ENCODE measurements at regions not wholly inside any gene's neighbourhood (a gene's known extent, or its start where the extent isn't known, plus 50 kb on each side); places are given as distances from the start of the nearest gene placed in this dataset.

DNA sequence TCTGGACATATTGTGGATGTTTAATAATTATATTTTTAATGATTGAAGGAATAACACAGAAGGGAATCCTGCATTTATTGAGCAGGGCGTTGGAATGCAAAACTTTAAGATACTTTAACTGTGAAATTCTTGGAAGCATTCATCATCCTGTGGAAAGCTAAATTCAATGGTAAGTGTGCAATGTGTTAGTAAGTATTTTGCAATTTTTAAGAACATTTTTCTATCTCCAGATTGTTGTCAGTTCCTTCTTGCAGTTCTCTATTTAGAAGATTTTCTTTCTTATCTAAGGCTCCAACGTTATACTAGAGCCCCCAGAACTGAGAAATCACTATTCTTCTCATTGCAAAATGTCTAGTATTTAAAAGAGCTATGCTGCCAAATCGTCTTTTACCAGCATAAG lies 132.2 kb upstream of the TSC22D2 start:
- intact Hi-C loops (cut with micrococcal nuclease; ENCODE audit: unreplicated experiment) = loop anchor here (5.0 kb wide), 1 partner anchor 34 kb away; no protein-coding TSS in a partner anchor
- Histone ChIP-seq H3K4me1 (peaks cover 42% of the 10 kb centered on the region), H3K27me3 (replicated peaks; ENCODE audit: control insufficient read depth, insufficient read depth, low read length) (no peaks in the 10 kb centered on the region), H3K9me3 (no peaks in the 10 kb centered on the region), H3K4me3 (ENCODE audit: low read depth, low read length) (no peak overlapping the region), H3K36me3 (ENCODE audit: control insufficient read depth, insufficient read depth, low read length) (no peaks in the 10 kb centered on the region)
- ChIA-PET POLR2A (no interaction called here), CTCF (no interaction called here)
- no peak overlapping the region for H3K4me3 Mint-ChIP-seq (ENCODE audit: unreplicated experiment)
- no peak for DNase-seq
- H3K4me1 Mint-ChIP-seq (ENCODE audit: low read depth, unreplicated experiment) = peaks cover 4% of the 10 kb centered on the region
- H3K36me3 Mint-ChIP-seq (ENCODE audit: insufficient read depth, unreplicated experiment) = no peaks in the 10 kb centered on the region
- H3K9me3 Mint-ChIP-seq (ENCODE audit: unreplicated experiment) = no peaks in the 10 kb centered on the region
- H3K27ac Mint-ChIP-seq (ENCODE audit: unreplicated experiment) = no peak overlapping the region
- TF ChIP-seq, protein P1, sequence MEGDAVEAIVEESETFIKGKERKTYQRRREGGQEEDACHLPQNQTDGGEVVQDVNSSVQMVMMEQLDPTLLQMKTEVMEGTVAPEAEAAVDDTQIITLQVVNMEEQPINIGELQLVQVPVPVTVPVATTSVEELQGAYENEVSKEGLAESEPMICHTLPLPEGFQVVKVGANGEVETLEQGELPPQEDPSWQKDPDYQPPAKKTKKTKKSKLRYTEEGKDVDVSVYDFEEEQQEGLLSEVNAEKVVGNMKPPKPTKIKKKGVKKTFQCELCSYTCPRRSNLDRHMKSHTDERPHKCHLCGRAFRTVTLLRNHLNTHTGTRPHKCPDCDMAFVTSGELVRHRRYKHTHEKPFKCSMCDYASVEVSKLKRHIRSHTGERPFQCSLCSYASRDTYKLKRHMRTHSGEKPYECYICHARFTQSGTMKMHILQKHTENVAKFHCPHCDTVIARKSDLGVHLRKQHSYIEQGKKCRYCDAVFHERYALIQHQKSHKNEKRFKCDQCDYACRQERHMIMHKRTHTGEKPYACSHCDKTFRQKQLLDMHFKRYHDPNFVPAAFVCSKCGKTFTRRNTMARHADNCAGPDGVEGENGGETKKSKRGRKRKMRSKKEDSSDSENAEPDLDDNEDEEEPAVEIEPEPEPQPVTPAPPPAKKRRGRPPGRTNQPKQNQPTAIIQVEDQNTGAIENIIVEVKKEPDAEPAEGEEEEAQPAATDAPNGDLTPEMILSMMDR (IDR thresholded peaks at IDR 0.05; ENCODE audit: insufficient read depth in 1 of 2, low read depth in 1 of 2, low read length in 1 of 2, severe bottlenecking in 1 of 2, unreplicated experiment in 1 of 2) = no peak
- H3K27me3 Mint-ChIP-seq (ENCODE audit: insufficient read depth, unreplicated experiment) = no peaks in the 10 kb centered on the region
- BruUV-seq (replicated peaks) = no TSS peak

DNA sequence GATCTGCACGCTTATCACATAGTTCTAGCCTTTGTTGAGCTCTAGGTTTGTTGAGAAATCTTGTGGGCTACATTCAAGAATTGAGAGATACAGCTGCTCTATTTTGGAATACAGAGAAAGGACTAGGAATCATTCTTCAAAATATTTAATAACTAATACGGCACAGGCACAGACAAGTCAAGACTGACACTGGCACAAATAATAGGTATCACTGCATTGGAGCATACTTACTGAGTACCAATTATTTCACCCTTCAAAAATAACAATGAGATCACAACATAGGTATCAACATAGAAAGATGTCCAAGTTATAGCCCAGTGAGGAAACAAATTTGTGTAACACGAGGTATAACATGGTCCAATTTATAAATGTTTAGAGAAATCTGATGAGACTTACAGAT lies 133.7 kb upstream of the TSC22D2 start:
- TF ChIP-seq, protein P1 (IDR thresholded peaks at IDR 0.05; ENCODE audit: insufficient read depth in 1 of 2, low read depth in 1 of 2, low read length in 1 of 2, severe bottlenecking in 1 of 2, unreplicated experiment in 1 of 2) = no peak
- intact Hi-C loops (cut with micrococcal nuclease; ENCODE audit: unreplicated experiment) = no loop called here
- no peak overlapping the region for H3K27ac Mint-ChIP-seq (ENCODE audit: unreplicated experiment)

DNA sequence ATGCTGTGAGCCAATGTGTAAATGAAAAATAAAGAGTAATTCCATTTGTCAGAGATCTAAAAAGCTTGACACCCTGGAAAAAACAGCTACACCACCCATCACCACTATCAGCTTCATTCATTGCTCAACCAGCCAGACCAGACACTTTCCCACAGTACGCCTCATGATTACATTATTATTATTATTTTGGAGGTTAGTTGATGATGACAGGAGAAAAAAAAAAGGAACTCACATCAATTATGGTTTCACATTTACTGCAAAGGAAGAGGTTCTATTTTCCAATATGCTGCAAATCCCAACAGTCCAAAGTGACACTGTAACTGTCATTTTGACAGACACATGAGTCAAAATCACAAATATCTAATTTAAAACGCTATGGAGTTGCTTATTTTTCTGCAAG lies 134.7 kb upstream of the TSC22D2 start:
- DNase-seq = no peak
- TF ChIP-seq, protein P1 (IDR thresholded peaks at IDR 0.05; ENCODE audit: insufficient read depth in 1 of 2, low read depth in 1 of 2, low read length in 1 of 2, severe bottlenecking in 1 of 2, unreplicated experiment in 1 of 2) = no peak
- Histone ChIP-seq H3K27me3 (replicated peaks; ENCODE audit: control insufficient read depth, insufficient read depth, low read length) (no peaks in the 10 kb centered on the region), H3K9me3 (no peaks in the 10 kb centered on the region), H3K36me3 (ENCODE audit: control insufficient read depth, insufficient read depth, low read length) (no peaks in the 10 kb centered on the region), H3K4me1 (peaks cover 43% of the 10 kb centered on the region), H3K4me3 (ENCODE audit: low read depth, low read length) (no peak overlapping the region)
- Mint-ChIP-seq H3K27ac (ENCODE audit: unreplicated experiment) (no peak overlapping the region), H3K36me3 (ENCODE audit: insufficient read depth, unreplicated experiment) (no peaks in the 10 kb centered on the region), H3K9me3 (ENCODE audit: unreplicated experiment) (no peaks in the 10 kb centered on the region), H3K4me1 (ENCODE audit: low read depth, unreplicated experiment) (peaks cover 21% of the 10 kb centered on the region), H3K4me3 (ENCODE audit: unreplicated experiment) (no peak overlapping the region), H3K27me3 (ENCODE audit: insufficient read depth, unreplicated experiment) (no peaks in the 10 kb centered on the region)
- no TSS peak for BruUV-seq (replicated peaks)
- ChIA-PET POLR2A (no interaction called here), CTCF (interaction anchor here (0.7 kb wide), 1 partner anchor 94 kb away, joined by 3 read pairs; no protein-coding TSS in a partner anchor)
- intact Hi-C loops (cut with micrococcal nuclease; ENCODE audit: unreplicated experiment) = no loop called here

More for the DNA sequence above, 133.7 kb upstream of the TSC22D2 start:
- no peaks in the 10 kb centered on the region for H3K27me3 Mint-ChIP-seq (ENCODE audit: insufficient read depth, unreplicated experiment)
- no peaks in the 10 kb centered on the region for H3K36me3 Mint-ChIP-seq (ENCODE audit: insufficient read depth, unreplicated experiment)
- ChIA-PET CTCF (no interaction called here), POLR2A (no interaction called here)
- peaks cover 11% of the 10 kb centered on the region for H3K4me1 Mint-ChIP-seq (ENCODE audit: low read depth, unreplicated experiment)
- H3K27me3 ChIP-seq (replicated peaks; ENCODE audit: control insufficient read depth, insufficient read depth, low read length) = no peaks in the 10 kb centered on the region
- no peak overlapping the region for H3K4me3 ChIP-seq (ENCODE audit: low read depth, low read length)
- DNase-seq = no peak
- H3K9me3 ChIP-seq = no peaks in the 10 kb centered on the region
- peaks cover 44% of the 10 kb centered on the region for H3K4me1 ChIP-seq
- no TSS peak for BruUV-seq (replicated peaks)
- no peaks in the 10 kb centered on the region for H3K36me3 ChIP-seq (ENCODE audit: control insufficient read depth, insufficient read depth, low read length)
- H3K9me3 Mint-ChIP-seq (ENCODE audit: unreplicated experiment) = no peaks in the 10 kb centered on the region
- H3K4me3 Mint-ChIP-seq (ENCODE audit: unreplicated experiment) = no peak overlapping the region
